NCI-H1436 treated with DMSO at 0.1 percent for 48 hours (cell line): ENCODE measurements at regions not wholly inside any gene's neighbourhood (a gene's known extent, or its start where the extent isn't known, plus 50 kb on each side); places are given as distances from the start of the nearest gene placed in this dataset.

Source experiments
- DNase-seq: peaks from one replicate; lab custom pipeline; 2025; lab: John Stamatoyannopoulos, UW

DNA sequence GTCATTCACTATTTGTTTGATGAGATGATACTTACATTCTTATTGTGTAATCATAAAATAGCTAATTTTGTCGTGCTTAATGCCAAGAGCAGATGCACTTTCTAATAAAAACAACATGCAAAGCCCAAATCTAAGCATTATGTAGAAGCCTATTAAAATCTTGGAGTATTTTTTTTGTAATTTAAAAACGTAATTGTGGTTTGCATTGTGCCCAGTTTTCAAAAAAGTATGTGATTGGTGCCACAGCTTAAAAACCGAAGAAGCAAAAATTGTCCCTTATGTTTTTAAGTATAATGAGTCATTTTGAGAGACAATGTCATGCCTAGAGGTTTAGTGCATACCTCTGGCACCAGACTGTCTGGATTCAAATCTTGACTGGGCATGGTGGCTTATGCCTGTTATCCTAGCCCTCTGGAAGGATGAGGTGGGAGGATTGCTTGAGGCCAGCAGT, 464.8 kb upstream of the RGS6 start:
- DNase-seq: no peak

DNA sequence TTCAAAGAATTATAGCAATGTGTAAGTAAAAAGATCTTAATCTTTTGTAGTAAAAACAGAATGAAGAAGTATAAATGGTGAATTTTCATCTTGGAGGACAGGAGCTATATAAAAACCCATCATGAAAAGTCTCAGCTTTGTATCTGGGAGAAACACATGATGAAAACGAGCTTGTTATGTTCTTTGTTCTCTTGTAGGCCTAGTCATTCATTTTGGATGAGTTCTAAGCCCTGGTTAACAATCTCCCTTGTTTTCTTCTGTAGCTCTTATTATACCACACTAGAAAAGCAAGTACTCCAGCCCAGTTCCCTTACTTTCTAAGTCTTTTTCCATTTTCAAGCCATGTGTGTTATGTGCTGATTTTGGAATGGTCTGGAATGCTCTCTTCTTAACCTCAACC, 463.5 kb upstream of the RGS6 start:
- no peak for DNase-seq

DNA sequence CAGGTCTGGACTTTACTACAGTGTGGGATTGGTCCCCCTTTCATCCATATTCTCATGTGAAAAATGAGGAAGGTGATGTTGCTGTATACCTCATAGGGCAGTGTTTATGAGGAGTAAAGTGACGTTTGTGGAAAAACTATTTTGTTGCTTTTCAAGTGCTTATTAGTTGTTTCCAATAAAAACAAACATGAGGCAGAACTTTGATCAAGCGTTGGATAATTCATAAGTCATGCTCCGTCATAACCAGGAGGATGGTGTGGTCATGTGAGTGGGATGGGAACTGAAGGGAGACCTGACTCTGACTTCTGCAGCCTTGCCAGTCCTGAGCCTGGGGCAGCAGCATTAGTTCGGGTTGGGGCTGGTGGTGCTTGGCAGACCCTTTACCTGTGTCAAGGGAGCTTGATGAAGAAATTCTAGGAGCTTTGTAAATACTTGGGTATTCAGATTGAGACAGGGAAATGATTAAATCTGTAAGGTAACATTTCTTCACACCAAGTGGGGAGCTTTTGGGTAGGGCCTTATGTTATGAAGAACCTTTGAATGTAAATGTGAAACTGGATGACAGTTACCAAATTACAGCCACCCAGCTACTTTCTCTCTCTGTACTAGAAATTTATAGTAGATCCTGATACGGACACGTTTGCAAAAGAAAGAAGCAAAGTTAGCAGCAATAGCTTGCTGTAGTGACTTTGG, 462.4 kb upstream of the RGS6 start:
- DNase-seq: no peak

DNA sequence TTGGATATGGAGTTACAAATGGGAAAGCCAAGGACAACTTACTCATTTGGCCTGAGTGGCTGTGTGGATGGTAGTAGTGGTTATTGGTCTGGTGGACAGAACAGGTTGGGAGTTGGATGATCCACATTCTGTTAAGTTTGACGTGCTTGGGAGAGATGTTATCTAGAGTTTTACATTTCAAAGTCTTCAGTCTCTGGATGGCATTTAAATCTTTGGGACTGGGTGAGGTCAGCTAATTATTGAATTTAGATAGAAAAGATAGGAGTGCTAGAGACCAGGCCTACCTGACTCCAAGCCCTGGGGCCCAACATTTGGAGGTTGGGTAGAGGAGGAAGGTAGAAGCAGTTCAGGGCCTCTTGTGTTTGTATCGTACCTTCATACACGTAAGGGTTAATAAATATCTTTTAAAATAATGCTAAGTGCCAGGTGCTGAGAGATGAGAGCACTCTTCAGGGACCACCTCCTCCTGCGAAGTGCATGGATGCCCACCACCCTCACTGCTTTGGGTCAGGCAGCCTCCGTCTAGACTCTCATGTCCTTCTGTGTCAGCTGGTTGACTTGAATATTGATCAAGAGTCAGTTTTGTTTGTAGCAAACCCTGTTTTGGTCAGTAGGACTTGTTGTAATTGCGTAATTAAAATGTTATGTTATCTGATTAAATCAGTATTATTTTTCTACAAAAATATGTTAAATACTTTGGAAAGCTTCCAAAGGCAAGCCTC, 460.4 kb upstream of the RGS6 start:
- no peak for DNase-seq

DNA sequence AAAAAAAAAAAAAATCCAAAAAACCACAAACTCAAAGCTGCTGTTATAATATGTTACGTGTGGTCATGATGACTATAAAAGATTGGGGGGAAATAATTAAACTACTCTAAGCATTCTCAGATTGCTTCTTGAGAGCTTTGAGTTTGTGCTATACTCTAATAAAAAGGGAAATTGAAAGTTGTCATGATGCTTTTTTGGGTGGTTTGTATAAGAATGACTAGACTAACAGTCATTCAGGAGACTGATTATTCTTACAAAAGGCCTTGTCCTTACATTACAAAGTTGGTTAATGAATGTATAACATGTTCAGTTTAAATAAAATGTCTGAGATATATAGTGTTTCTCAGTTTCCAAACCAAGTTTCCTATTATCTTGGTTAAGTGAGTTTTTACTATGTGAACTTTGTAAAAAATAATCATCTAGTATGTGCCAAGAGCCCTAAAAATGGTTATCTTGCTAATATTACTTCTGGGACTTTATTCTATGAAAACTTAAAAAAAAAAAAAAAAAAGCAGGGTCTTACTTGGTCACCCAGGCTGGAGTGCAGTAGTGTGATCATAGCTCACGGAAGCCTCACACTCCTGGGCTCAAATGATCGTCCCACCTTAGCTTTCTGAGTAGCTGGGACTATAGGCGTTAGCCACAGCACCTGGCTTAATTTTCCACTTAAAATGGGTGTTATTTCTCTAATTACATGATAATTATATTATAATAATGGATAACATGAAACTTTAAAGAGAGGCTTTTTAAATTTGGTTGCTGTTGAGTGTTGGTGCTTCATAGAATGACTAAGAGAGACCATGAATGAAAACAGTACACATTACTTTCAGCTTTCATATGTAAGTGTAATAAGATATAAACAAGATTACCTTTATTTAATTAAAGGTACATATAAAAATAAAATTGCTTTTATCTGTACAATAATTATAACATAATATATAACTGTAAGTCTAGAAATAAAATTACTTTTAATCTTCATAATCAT, 459.6 kb upstream of the RGS6 start:
- peak; percentile 9 for DNase-seq

DNA sequence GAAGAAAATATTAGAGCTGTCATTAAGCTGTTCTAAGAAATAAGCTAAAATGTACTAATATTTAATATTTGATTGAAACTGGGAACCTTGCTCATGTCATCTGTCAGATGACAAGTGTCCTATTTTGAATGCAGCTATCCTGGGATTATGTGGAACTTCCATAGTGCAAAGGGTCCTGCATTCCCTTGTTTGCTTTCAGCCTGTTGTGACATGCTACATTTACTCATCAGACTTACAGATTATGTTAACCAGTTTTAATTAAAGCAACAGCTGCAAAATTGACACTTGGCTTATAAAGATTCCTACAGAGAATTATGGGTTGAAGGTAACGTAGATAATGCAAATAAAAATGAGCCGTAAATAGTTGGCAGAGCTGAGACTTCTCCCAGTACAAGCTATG, 458.4 kb upstream of the RGS6 start:
- no peak for DNase-seq

DNA sequence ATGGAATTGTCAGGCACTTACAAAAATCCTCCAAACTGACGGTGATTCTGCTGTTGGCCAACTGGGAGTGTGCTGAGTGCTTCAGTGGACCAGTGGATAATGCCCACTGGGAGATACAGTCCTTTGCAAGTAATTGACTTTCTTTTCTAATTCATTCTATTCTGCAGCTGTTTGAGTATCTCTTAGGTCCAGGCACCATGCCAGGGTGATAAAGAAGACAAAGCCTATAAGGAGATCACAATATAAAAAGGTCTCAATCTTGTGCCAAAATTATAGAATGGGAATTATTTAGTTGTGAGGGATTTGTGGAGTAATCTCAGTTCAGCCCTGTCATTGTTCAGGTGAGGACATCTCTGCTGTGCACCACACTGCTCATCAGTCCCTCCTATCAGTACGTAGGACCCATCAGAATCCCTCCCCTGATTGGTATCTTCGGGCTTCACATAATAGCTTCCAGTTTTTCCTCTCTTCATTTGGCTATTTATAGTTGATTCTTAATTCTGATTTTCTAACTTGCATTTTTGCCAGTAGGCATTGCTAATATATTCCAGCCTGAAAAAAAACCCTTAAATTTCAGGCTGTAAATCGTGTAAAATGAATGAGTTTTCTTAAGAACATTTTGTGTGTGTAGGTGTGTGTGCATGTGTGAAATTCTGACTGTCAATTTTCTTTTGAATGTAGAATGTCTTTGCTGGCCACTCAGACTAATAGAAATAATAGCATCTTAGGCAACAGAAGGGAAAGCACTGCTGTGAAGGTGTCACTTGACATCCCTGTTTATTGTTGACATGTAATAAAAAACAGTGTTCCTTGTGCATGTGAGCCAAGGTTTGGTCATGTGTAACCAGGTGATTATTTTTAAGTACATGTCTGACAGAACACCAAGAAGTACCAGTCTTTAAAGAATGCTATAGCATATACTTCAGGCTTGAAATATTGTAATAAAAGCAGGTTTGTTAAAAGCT, 457.6 kb upstream of the RGS6 start:
- peak; percentile 41 for DNase-seq

DNA sequence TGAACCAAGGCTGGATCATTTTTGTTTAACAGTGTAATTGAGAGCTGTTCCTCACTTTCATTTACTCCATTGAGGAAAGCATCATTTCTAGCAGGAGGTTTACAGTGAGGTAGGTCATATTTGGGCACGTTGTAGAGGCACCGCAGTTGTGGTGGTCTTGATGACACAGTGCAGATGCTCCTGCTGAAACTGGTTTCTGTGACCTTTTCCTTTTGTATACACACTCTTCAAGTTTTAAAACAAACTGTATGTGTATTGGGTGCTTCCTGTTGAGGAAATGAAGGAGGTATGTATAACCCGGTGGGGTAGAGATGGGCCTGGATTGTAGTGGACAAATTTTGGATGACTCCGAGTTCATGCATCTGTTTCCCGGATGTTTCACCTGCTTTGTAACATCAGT, 456.3 kb upstream of the RGS6 start:
- no peak for DNase-seq

DNA sequence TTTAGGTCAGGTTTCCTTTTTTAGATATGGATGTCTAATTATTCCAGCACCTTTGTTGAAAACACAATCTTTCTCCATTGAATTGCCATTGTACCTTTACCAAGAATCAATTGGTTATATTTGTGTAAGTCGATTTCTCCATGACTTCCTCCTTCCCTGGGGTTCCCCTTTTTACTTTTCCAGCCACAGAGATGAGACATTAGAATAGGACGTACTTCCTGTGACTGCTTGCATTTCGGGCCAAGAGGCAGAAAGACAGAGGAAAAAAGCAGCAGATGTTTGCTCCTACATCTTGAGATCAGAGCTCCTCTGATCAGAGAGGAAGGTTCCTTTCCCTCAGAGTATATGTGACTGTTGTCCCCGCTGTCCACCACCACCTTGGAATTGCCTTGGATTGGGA, 453.7 kb upstream of the RGS6 start:
- no peak for DNase-seq

DNA sequence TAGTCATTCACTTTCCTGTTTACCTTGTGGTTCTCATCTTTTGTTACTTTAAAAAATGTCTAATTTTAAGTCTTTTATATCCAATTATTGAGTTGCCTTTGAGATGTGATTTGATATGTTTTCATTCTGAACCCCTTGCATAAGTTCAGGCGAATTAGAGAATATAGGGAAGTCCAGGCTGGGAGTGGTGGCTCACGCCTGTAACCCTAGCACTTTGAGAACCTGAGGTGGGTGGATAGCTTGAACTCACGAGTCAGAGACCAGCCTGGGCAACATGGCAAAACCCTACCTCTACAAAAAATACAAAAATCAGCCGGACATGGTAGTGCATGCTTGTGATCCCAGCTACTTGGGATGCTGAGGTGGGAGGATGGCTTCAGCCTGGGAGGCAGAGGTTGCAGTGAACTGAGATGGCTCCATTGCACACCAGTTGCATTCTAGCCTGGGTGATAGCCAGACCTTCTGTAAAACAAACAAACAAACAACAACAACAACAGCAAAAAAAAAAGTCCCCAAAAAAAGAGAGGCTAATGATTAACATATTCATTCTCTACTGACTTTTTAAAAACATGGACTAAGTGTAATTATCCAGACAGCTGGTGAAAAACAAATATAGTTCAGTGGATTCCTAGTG, 451.1 kb upstream of the RGS6 start:
- no peak for DNase-seq

DNA sequence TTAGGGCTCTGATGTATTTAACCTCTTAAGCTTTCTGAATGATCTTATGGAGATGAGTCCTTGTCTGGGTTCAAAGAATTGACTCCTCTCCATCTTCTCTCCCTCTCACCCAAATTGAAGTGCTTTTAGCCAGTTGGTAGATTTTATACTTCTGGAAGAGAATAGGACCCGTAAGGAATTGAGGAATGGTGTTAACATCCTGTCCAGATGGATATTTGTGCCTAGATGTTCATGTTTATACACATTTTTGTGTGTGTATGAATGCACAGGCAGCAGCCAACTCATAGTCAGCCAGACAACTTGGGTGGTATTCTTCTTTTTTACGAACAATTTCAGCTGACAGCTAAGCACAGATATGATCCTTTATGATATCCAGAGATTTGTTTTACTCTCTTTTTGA, 449.6 kb upstream of the RGS6 start:
- DNase-seq: no peak

DNA sequence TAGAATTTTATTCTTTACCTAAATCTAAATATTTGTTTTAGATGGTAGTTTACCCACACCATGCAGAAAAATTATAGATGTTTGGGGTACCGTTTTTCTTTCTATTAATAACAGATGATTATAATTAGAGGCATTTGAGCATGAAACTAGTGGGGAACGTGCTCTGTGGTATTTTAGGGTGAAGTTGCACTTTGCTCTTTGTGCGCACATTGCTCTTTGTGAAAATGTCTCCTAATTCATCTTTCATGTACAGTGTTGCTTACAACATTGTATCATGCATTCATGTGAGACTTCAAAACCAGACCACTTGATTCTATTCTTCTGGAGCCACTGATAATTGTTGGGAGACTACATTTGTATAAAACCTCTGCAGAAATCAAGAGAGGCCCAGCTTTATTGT, 449.1 kb upstream of the RGS6 start:
- no peak for DNase-seq

DNA sequence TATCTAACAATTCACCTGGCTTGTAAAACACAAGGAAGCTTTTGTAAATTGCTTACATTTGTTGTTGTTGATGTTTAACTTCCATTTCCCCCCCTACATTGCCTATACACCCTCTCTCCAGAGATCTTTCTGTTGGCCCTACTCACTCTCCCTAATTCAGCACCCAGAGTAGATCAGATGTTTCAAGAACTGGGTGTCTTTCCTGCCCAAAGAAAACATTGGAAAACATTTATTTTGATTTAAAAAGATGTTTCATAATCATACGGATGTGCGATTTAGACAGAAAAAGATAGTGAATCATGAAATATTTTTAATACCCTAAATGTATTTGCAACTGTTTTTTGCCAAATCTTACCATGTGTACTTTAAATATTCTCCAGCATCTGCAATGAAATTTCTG, 446.4 kb upstream of the RGS6 start:
- DNase-seq: no peak

DNA sequence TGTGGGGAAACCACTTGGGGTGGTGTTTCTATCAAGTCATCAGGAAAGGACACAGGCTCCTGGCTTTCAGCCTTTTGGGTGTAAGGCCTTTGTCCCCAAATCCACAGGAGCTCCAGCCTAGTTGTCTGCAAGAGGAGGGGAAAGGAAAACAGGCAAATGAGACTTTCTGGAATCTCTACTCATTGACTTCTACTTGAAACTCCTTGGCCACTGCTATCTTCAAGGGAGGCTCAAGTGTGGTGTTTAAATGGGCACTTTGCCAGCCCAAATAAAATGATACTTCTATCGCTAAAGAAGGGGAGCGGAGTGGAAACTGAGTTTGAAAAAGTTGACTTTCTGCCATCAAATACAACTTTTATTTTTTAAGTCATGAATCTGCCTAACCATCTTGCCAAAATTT, 445.9 kb upstream of the RGS6 start:
- no peak for DNase-seq

DNA sequence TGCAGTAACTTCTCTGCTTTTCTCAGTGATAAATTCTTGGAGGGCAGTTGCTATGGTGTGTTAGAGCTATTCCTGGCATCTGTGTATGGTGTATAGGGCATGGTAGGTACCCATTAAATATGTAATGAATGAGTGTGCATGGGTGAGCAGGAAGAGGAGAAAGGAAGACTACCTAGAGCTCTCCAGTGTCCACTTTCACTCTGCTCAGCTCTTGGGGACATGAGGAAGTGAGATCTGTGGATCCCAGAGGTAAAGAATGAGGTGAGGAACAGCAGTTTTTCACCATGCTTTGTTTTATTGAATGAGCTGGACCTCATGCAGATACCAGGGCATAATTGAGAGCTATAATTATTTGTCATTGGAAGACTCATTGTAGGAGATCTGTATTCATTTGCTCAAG, 444.8 kb upstream of the RGS6 start:
- DNase-seq: no peak

DNA sequence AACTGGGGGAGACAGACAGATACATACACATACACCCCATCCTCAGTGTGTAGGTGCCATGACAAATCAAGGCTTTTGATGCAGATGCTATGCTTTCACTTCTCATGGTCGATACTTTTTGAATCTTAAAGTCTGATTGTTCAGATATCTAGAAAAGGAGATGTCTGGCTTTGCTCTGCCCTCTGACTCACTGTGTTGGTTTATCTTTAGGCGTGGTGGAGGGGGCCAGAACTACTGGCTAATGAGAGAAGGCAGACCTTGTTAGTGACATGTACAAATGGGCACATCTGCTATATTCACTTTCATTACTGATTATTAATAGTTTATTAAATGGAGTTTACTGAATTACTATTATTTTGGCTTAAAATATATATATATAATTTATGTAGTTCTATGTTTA, 444.3 kb upstream of the RGS6 start:
- no peak for DNase-seq

DNA sequence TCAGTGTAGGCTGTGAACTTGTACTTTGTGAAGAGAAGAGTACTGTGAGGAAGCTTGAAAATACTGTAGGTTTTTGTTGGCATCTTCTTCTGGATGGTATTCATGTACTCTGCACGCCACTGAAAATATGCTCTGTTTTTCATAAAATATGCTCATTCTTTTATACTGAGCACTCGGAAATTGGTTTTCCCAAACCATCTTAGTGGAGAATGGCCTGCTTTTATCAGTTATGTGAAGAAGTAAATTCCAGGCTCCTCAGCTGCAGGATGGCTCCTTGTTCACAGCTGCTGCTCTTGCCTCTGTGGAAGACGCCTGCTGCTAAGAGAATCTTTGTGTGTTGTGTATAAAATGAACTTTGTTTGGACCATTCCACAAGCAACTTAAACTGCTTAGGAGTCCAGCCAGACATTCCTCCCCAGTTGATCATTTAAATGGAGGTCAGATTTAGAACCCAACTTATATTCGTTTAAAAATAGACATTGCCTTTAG, 443.5 kb upstream of the RGS6 start:
- DNase-seq: no peak

DNA sequence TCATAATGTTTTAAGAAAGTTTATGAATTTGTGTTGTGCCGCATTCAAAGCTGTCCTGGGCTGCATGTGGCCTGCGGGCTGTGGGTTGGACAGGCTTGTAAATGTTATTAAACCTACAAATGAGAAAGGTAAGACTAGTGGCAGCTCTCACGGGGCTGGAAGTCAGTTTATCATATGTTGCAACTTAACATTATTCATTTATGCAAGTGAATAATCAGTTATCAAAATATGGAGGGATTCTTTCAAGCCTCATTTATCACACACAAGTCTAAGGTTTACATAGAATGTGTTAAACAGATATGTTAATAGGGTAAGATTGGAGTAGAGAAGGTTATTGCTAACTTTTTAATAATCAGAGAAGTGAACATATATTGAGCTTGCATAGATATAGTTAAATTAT, 442.5 kb upstream of the RGS6 start:
- DNase-seq: no peak

DNA sequence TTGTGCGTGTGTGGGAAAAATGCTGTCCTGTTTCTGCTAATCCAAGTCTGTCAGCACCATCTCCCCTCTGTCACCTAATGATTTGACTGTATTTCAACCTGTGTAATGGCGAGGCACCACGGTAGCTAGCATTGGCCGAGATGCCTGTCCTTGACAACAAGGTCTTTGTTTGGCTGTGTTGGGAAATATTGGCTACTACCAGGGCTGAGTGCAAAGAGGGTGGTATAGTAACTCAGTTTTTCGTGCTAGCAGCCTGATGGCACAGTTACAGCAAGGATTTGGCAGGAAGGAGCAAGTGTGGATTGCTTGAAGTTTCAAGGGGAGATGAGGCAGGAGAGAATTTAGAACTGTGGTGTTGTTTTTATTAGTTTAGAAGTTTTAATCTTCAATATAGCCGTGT, 440.3 kb upstream of the RGS6 start:
- DNase-seq: no peak

DNA sequence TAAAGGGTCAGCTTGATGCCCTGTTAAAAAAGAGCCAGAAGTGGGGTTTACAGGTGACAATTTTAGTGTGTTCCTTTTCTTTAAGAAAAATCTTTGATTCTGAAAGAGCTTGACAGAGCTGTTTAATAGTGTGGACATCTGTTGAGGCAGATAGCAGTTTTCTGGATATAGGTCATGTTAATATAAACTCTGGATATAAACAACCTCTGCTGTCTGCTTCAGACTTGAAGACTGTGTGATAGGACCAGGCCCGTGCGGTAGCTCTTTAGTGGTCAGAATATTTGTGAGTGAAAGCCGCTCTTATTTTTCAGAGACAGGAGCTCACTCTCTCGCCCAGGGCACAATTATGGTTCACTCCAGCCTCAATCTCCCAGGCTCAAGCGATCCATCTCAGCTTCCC, 439.9 kb upstream of the RGS6 start:
- no peak for DNase-seq

DNA sequence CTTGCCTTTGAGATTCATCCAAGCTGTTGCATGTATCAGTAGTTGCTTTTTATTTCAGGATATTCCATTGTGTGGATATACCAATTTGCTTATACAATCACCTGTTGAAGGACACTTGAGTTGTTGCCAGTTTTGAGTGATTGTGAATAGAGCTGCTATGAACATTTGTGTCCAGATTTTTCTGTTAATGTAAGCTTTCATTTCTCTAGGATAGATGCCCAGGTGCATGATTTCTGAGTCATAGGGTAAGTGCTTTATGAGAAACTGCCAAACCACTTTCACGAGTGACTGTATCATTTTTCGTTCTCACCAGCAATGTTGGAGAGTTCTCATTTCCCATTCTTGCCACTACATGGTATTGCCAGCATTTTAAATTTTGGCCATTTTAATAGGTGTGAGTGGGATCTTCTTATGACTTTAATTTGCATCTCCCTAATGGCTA, 434.6 kb upstream of the RGS6 start:
- peak; percentile 47 for DNase-seq
